NCI-H1436 (cell line): ENCODE measurements at regions not wholly inside any gene's neighbourhood (a gene's known extent, or its start where the extent isn't known, plus 50 kb on each side); places are given as distances from the start of the nearest gene placed in this dataset.

Experiments used
- DNase-seq: peaks from one replicate; lab custom pipeline; 2025; lab: John Stamatoyannopoulos, UW

DNA sequence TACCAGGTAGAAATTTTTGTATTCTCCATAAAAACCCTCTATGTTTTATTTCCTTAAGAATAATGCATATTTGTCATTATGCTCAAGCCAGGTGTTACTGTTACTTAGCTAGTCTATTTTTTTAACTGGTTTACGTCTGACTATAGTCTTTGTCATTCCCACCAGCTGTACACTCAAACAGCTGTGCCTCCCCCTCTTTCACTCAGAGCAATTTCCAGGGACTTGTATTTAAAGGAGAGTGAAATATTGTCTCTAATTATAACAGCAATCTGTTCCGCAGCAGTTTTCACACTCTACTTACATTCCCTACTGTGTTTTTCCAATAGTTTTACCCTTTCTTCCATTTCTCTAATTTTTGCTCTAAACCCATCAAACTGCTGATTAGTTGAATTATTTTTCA lies 813.6 kb upstream of the MIR17HG start:
- DNase-seq = no peak

GRCh38 chr13:90534617-90535370 lies 812.7 kb upstream of the MIR17HG start:
- no peak for DNase-seq

GRCh38 chr13:90535421-90535820 lies 812.1 kb upstream of the MIR17HG start:
- no peak for DNase-seq

GRCh38 chr13:90538063-90538462 lies 809.4 kb upstream of the MIR17HG start:
- DNase-seq = no peak

GRCh38 chr13:90541346-90541745 lies 806.1 kb upstream of the MIR17HG start:
- no peak for DNase-seq

GRCh38 chr13:90542959-90543505 lies 804.5 kb upstream of the MIR17HG start:
- DNase-seq = no peak

DNA sequence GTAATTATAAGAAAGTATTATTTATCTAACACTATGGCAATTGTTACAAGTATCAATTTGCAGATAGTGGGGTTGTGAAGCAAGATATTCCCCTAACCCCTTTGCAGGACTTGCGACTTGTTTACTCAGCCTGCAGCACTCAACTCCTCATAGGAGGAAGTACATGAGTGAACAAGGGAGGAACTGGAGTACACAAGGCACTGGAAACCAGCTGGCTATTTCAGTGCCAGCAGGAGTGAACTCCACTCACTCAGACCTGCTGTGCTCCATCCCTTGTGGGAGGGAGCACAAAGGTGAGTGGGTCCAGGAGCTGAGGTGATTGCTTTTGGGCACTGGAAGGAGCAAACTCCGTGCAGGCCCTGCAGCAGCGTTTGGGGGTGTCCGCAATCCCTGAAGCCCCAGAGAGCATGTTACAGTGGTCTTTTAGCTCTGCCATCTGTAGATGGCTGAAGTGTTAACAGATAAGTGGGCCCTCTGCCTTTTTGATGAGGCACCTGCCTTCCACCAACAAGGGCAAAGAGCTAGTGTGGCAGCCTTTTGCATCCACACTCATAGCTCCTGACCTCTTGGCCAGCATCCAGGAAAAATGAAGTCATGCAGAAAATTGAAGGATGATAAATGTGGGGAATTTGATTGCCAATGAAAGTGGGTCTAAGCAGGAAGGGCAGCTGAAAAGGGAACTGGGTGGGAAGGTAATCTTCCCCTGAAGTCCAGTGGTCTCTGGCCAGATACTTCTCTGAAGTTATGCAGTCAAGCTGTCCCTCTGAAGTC lies 802.2 kb upstream of the MIR17HG start:
- DNase-seq = no peak

- no peak for DNase-seq
Observed at GRCh38 chr13:90547272-90547790, 800.2 kb upstream of the MIR17HG start.

GRCh38 chr13:90551253-90551652 lies 796.2 kb upstream of the MIR17HG start:
- no peak for DNase-seq

- no peak for DNase-seq
Observed at GRCh38 chr13:90552702-90553101, 794.8 kb upstream of the MIR17HG start.

- DNase-seq = no peak
Observed at GRCh38 chr13:90553159-90553558, 794.3 kb upstream of the MIR17HG start.

DNA sequence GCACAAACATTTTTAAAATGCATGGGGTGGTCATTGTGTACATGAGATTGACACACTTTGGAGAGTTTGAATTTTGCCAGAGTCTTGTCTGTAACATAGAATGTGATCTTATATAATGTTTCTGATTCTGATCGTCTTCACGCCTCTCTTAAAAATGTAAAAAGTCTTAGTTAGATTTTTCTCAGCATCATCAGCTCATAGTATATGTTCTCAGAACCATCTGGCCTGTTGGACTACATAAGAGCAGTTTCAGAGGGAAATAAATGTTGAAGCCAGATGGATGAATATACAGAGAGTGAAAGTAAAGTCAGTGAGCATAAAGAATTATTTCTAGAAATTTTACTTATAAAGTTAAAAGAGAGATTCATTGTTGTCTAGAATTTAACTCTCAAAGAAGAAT lies 789.9 kb upstream of the MIR17HG start:
- DNase-seq = no peak

DNA sequence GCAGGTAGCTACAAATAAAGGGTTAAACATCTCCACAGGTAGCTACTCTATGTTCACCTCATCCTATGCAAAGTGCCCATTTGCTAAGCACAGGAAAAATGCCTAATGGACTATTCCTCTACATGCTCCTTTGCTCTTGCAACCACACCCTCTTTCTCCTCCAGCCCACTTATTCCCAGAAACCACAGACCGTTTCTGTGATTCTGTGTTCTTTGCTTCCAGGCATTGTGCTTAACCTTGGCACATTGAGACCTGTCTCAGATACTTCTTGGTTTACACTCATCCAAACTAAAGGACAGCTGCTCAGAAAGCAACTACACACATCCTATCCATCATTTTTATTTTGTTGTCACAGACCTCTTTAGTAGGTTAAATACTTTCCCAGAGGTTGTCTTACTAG lies 785.0 kb upstream of the MIR17HG start:
- DNase-seq = no peak

- DNase-seq = no peak
Observed at GRCh38 chr13:90564096-90564495, 783.4 kb upstream of the MIR17HG start.

DNA sequence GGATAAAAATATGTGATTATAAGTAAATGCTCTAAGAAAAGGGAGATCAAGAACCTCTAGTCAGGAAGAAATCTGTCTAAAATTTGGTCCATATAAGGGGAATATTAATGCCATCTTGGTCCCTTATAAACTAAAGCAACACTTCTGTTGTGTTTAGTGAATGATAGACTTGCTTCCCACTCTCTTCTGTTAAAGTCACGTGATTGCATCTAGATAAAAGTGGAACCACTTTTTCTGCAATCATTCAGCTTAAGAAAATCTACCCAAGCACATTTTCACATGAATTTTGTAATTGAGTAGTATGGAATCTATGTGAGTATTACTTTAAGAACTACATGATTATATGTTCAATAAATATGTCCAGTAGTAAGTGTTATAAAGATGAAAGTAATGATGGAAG lies 782.9 kb upstream of the MIR17HG start:
- no peak for DNase-seq

DNA sequence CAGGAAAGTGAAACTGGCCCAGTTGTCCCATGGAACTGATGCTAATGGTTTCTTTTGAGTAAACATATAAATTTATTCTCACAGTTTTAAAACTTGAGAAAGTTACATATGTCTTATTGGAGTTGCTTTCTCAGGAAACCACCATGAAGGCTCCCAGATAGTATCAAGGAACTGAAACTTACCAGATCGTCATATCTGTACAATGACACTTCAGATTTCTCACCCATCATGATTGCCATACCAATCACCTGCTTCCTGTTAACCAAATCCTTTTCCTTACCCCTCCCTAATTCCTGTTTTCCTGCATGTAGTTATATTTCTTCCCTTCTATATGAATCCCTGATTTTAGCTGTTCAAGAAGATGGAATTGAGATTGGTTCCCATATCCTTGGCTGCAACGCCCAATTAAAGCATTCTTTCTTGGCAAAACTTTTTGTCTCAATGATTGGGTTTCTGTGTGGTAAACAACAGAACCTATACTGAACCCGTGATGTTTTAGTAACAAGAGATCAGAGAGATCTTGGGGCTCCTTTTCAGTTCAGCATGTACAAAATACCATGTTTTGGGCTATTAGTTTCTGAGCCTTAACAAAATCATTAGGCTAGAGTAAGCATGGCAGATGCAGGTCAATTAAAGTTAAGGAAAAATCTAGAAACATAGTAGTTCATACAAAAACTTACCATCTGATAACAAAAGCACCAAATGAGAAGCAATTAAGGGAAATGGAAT lies 781.3 kb upstream of the MIR17HG start:
- no peak for DNase-seq

DNA sequence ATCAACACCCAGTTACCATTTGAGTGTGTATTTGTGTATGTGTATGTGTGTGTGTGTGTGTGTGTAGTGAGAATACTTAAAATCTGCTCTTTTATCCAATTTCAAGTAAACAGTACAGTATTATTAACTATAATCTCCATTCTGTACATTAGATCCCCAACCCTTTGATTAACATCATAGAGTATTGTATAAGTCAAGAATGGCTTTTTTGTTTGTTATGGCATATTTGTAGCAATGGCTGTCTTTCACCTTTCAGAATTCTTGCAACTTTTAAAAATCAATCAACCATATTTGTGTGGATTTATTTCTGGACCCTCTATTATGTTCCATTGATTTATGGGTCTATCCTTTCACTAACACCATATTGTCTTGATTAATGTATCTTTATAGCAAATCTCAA lies 779.3 kb upstream of the MIR17HG start:
- DNase-seq = no peak

DNA sequence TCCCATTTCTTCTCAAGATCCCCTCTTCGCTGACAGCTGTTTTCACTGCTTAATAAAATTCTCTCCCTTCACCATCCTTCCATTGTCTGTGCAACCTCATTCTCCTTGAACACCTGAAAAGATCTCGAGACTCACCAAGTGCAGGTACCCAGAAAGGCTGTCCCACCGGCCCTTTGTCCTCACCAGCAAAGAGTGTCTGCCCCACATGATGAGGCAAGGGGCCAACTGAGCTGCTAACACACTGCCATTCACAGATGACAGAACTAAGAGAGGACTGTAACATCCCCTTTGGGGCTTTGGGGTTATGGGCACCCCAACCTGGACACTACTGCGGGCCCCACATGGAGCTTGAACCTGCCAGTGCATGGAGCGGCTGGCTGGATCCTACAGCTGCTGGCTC lies 771.4 kb upstream of the MIR17HG start:
- no peak for DNase-seq

DNA sequence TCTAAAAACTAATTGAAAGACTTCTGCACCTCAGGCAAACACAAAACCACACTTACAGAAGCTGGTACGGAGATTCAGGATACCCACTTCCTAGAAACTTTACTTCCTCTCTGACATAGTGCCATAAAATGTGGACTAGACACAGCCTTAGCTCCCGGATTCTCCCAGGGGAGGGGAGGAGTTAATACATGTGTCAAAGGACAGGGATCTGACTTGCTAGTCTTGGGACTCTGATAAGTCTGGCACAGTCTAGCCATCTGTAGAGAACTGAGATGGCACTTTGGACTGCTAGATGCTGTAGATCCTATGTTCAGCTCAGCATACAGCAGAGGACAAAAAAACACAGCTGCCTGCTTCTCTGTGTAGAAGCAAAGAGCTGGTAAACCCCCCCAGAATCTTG lies 769.8 kb upstream of the MIR17HG start:
- DNase-seq = no peak

- DNase-seq = no peak
Observed at GRCh38 chr13:90585392-90585791, 762.1 kb upstream of the MIR17HG start.

DNA sequence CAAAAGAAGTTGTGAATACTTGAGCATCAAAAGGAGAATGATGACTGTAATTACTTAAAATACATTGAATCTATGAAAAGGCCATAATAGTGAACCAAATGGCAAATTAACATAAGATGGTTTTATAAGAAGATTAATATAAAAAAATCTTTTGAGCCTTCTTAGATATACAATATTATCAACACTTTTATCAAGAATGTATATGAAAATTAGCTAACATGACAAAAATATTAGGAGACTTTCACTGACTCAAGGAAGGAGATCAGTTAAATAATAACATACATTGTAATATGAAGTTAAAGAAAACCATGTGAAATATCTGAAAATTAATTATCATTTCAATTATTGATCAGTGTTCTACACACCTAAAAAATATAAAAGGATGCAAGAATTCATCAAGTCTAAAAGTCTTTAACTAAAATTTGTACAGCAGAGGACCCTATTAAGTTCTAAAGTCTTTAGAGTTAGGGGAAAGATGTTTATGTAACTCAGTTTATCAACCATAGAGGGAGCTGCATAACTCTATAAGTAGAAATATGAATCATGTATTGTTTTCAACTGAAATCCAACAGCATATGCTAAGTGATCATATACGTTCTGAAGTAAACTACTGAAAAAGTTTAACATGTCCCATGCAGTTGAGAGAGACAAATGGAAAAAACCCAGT lies 756.1 kb upstream of the MIR17HG start:
- no peak for DNase-seq

- DNase-seq = no peak
Observed at GRCh38 chr13:90591927-90592268, 755.6 kb upstream of the MIR17HG start.
